Suprapubic skin (tissue), 4 donors: ENCODE measurements at regions not wholly inside any gene's neighbourhood (a gene's known extent, or its start where the extent isn't known, plus 50 kb on each side); places are given as distances from the start of the nearest gene placed in this dataset.

Experiments
- DNase-seq, 2 donors: peaks; one replicate each; pipeline ENCODE4 v3.0.0-alpha.2; 2019; ENCODE audit warnings: low spot score in 2 of 2
- H3K27ac ChIP-seq: fragments of 200-600 bp; sonication (generic); one replicate; pipeline ENCODE4 v1.5.1; 2019
- H3K27me3 ChIP-seq: fragments of 200-600 bp; sonication (generic); one replicate; pipeline ENCODE4 v1.5.1; 2019
- H3K36me3 ChIP-seq: fragments of 200-600 bp; sonication (generic); one replicate; pipeline ENCODE4 v1.5.1; 2019
- H3K4me1 ChIP-seq: fragments of 200-600 bp; sonication (generic); one replicate; pipeline ENCODE4 v1.5.1; 2019
- H3K4me3 ChIP-seq: fragments of 200-600 bp; sonication (generic); one replicate; pipeline ENCODE4 v1.5.1; 2019; ENCODE audit warnings: mild to moderate bottlenecking
- H3K9me3 ChIP-seq: fragments of 200-600 bp; sonication (generic); one replicate; pipeline ENCODE4 v1.5.1; 2019
- EP300 ChIP-seq: sonication (generic); formaldehyde crosslinking; IDR thresholded peaks from one replicate; pipeline ENCODE4 v1.6.1; 2017; ENCODE audit warnings: antibody characterized with exemption
- POLR2A ChIP-seq, 2 donors: fragments of 450-650 bp; IDR thresholded peaks; one replicate each; pipeline ENCODE4 v1.6.1; 2017; ENCODE audit warnings: antibody characterized with exemption in 2 of 2, mild to moderate bottlenecking in 2 of 2, moderate library complexity in 2 of 2
- POLR2AphosphoS5 ChIP-seq, 3 donors: sonication (generic); formaldehyde crosslinking; IDR thresholded peaks; one replicate each; pipeline ENCODE4 v1.6.1; 2017; ENCODE audit warnings: antibody characterized with exemption in 3 of 3
- WGBS: methylation state at CpG from one replicate; pipeline ENCODE4 v1.1.5; 2018; 5-methylcytosine and 5-hydroxymethylcytosine counted together
- TF ChIP-seq, protein P1 (sequence below), 2 donors: fragments of 200-600 bp in 1 of 2; fragments of 450-650 bp in 1 of 2; sonication (generic) in 1 of 2; IDR thresholded peaks; one replicate each; pipeline ENCODE4 v1.5.1; 2016 to 2019; ENCODE audit warnings: antibody characterized with exemption in 2 of 2, mild to moderate bottlenecking in 1 of 2, moderate library complexity in 1 of 2

DNA sequence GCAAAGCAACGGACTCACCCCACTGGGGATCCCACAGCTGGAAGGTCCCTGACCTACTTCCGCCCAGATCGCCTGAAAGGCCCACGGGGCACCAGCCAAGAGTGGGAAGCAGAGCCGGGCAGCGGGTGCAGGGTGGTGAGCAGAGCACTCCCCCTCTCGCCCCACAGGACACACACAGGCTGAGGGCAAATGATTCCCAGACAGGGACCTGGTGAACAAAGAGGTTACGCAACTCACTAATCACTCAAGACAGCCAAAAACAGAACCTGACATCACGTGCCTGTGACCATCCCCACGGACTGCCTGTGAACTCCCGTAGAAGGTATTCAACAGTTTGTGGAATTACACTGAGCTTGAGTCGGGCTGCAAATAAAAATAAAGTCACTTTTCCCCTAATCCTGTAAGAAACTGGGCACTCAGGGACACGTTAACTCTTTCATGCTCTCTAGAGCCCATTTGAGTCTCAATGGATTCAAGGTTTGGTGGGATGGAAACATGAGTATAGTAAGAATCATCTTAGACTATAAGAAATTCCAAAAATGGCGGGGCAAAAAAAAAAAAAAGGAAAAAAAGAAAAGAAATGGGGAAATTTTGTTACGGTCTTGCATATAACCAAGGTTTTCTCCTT lies 396.1 kb downstream of the SOX9 start:
- Histone ChIP-seq H3K36me3 (no peaks in the 10 kb centered on the region), H3K4me3 (no peak overlapping the region), H3K27me3 (peaks cover 4% of the 10 kb centered on the region), H3K4me1 (peaks cover 14% of the 10 kb centered on the region), H3K27ac (no peak overlapping the region), H3K9me3 (no peaks in the 10 kb centered on the region)
- no peak for DNase-seq
- TF ChIP-seq, protein P1, sequence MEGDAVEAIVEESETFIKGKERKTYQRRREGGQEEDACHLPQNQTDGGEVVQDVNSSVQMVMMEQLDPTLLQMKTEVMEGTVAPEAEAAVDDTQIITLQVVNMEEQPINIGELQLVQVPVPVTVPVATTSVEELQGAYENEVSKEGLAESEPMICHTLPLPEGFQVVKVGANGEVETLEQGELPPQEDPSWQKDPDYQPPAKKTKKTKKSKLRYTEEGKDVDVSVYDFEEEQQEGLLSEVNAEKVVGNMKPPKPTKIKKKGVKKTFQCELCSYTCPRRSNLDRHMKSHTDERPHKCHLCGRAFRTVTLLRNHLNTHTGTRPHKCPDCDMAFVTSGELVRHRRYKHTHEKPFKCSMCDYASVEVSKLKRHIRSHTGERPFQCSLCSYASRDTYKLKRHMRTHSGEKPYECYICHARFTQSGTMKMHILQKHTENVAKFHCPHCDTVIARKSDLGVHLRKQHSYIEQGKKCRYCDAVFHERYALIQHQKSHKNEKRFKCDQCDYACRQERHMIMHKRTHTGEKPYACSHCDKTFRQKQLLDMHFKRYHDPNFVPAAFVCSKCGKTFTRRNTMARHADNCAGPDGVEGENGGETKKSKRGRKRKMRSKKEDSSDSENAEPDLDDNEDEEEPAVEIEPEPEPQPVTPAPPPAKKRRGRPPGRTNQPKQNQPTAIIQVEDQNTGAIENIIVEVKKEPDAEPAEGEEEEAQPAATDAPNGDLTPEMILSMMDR (IDR thresholded peaks at IDR 0.05) = no peak
- TF ChIP-seq POLR2AphosphoS5 (IDR thresholded peaks at IDR 0.05) (no peak), POLR2A (IDR thresholded peaks at IDR 0.05) (no peak)
- 56% methylated on average over 15 of the region's 15 CpGs for WGBS

DNA sequence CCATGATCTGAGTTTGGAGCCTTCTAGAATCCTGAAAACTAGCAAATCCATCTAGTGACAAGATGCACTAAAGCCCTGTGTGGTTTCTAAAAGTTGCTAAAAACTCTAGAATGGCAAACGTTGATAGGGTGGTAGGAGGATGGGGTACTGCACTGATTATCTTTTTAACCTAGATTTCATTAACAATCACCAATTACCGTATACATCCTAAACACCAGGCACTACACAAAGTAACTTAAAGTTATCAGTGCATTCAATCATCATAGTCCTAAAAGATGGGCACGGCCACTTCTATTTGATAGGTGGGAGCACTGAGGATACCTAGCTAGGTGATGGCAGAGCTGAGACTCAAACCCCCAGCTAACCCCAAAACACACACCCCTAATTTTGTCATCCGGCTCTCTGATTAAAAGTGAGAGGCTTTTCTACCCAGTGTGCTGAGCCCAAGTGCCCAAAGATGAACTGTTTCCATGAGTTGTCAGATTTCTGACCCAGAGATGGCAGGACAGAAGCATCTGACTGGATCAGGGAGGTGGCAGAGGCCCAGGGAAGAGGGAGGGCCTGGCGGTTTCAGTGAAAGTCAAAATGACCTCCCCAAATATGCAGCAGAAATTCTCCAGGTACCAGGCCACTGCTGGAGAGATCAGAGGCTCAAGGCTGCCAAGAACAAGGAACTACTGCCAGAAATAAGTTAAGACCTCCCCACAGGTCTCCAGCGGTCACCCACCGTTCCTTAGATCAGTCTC lies 396.8 kb downstream of the SOX9 start:
- no peak for DNase-seq
- Histone ChIP-seq H3K4me3 (no peak overlapping the region), H3K27me3 (peaks cover 4% of the 10 kb centered on the region), H3K9me3 (no peaks in the 10 kb centered on the region), H3K4me1 (peaks cover 14% of the 10 kb centered on the region), H3K36me3 (no peaks in the 10 kb centered on the region), H3K27ac (no peak overlapping the region)
- 77% methylated on average over 7 of the region's 7 CpGs for WGBS
- TF ChIP-seq POLR2A (IDR thresholded peaks at IDR 0.05) (no peak), POLR2AphosphoS5 (IDR thresholded peaks at IDR 0.05) (no peak), EP300 (no peak)
- TF ChIP-seq, protein P1 (IDR thresholded peaks at IDR 0.05) = no peak

DNA sequence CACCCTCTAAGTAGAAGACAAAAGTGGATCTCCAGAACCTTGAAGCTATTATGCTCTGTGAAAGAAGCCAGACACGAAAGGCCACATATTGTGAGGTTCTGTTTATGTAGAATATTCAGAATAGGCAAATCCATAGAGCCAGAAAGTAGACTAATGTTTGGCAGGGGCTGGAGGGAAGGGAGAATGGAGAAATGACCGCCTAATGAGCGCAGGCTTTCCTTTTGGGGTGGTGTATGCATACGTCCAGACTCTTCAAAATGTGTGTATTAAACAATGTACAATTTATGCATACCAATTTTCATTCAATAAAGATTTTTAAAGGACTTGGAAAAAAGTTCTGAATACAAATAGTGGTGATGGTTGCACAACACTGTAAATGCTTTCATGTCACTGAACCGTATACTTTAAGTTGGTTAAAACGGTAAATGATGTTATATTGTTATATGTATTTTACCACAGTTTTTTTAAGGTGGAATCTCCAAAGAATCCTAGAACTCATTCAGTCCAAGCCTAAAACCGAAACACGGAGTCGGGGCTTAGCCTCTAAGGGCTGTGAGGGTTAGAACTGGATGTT lies 397.4 kb downstream of the SOX9 start:
- no peak for DNase-seq
- Histone ChIP-seq H3K27ac (no peak overlapping the region), H3K4me3 (no peak overlapping the region), H3K36me3 (no peaks in the 10 kb centered on the region), H3K4me1 (peaks cover 14% of the 10 kb centered on the region), H3K9me3 (no peaks in the 10 kb centered on the region), H3K27me3 (peaks cover 4% of the 10 kb centered on the region)
- WGBS = 83% methylated on average over 9 of the region's 9 CpGs
- TF ChIP-seq POLR2AphosphoS5 (IDR thresholded peaks at IDR 0.05) = no peak
- no peak for TF ChIP-seq EP300
- no peak for TF ChIP-seq POLR2A (IDR thresholded peaks at IDR 0.05)
- TF ChIP-seq, protein P1 (IDR thresholded peaks at IDR 0.05) = no peak

DNA sequence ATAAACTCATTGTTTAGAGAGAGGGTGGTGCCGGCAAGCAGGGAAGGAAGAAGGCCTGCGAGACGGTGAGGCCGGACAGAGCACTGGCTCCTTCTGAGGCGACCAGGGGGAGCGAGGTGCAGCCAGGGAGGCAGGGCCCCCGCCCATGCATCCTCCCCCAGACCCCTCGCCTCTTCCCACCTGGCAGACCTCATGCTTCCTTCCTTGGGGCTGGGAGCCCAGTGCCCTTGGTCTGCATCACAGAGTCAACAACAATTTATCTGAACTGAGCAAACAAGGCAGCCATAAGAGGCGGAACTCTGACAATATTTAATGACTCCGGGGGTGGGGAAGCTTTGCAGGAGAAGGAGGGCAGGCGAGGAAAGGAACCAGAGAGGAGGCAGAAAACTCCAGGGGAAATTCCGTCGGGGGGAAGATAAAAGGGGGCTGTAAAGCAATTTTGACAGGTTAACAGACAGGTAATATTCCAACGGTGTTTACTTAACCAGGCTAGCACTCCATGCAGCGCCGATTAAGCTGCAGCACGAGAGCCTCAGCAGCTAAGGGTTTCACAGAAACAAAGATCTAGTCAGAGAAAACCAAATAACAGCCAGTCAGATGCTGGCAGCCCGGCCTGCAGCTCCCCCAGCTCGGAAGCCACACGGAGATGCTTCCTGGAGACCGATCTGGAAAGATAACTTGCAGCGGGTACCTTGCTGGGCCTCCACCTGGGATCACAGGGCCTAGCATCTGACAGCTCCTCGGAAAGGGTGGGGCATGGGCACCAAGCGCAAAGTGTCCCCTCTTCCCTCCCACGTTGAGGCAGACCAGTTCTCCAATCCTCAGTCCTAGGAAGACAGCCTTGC lies 398.2 kb downstream of the SOX9 start:
- Histone ChIP-seq H3K27ac (no peak overlapping the region), H3K27me3 (peaks cover 4% of the 10 kb centered on the region), H3K36me3 (no peaks in the 10 kb centered on the region), H3K9me3 (no peaks in the 10 kb centered on the region), H3K4me3 (no peak overlapping the region), H3K4me1 (peaks cover 14% of the 10 kb centered on the region)
- TF ChIP-seq EP300 (no peak), POLR2A (IDR thresholded peaks at IDR 0.05) (no peak), POLR2AphosphoS5 (IDR thresholded peaks at IDR 0.05) (no peak)
- TF ChIP-seq, protein P1 (IDR thresholded peaks at IDR 0.05) = no peak
- DNase-seq = no peak
- 56% methylated on average over 18 of the region's 25 CpGs for WGBS
